ENCODE measurements at regions not wholly inside any gene's neighbourhood (a gene's known extent, or its start where the extent isn't known, plus 50 kb on each side); places are given as distances from the start of the nearest gene placed in this dataset.

DNA sequence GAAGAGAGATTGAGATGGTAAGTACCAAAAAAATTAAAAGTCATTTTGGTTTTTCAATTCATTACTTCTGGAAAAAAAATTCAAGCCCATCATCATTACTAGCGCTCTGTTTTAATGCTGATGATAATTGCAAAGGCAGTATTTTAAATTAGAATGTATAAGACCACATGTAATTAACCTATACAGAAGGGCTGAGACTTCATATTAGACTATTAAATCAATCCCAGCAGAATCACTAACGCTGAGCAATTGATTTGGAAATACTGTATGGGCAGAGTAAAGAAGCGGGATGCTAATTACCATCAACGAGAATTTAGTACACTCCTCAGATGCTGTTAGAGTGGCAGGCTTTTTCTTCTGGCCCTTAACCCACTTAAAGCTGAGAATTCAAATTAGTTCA is 165.0 kb downstream of the SLC4A3 start:
- DNase-seq (ENCODE audit: low read depth) = no peak
- Histone ChIP-seq H3K27me3 (ENCODE audit: control insufficient read depth, insufficient read depth, low read length) (no peaks in the 10 kb centered on the region), H3K4me3 (ENCODE audit: low read depth, low read length) (no peak overlapping the region), H3K36me3 (ENCODE audit: control insufficient read depth, insufficient read depth, low read length) (no peaks in the 10 kb centered on the region)
- TF ChIP-seq, protein P1, sequence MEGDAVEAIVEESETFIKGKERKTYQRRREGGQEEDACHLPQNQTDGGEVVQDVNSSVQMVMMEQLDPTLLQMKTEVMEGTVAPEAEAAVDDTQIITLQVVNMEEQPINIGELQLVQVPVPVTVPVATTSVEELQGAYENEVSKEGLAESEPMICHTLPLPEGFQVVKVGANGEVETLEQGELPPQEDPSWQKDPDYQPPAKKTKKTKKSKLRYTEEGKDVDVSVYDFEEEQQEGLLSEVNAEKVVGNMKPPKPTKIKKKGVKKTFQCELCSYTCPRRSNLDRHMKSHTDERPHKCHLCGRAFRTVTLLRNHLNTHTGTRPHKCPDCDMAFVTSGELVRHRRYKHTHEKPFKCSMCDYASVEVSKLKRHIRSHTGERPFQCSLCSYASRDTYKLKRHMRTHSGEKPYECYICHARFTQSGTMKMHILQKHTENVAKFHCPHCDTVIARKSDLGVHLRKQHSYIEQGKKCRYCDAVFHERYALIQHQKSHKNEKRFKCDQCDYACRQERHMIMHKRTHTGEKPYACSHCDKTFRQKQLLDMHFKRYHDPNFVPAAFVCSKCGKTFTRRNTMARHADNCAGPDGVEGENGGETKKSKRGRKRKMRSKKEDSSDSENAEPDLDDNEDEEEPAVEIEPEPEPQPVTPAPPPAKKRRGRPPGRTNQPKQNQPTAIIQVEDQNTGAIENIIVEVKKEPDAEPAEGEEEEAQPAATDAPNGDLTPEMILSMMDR (IDR thresholded peaks at IDR 0.05; ENCODE audit: insufficient read depth, low read length, poor library complexity, severe bottlenecking) = no peak

DNA sequence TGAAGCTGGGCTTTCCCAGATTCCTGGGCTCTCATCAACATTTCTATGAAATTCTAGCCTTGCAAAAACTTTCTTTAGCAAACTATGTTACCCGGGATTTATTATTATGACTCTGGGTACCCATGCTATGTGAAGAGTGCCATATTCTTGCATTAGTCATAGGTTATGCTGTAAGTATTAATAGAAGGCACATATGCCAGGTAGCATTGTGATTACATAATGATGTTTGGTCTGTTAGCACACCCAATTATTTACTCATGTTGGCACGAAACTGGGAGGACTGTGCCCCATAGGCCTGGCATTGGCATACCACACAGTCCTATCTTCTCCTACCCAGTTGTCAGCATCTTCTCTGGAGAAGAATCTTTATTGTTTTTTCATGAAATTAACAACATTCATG is 171.0 kb downstream of the SLC4A3 start:
- DNase-seq (ENCODE audit: low read depth) = no peak
- TF ChIP-seq, protein P1 (IDR thresholded peaks at IDR 0.05; ENCODE audit: insufficient read depth, low read length, poor library complexity, severe bottlenecking) = no peak
- H3K36me3 ChIP-seq (ENCODE audit: control insufficient read depth, insufficient read depth, low read length) = no peaks in the 10 kb centered on the region

DNA sequence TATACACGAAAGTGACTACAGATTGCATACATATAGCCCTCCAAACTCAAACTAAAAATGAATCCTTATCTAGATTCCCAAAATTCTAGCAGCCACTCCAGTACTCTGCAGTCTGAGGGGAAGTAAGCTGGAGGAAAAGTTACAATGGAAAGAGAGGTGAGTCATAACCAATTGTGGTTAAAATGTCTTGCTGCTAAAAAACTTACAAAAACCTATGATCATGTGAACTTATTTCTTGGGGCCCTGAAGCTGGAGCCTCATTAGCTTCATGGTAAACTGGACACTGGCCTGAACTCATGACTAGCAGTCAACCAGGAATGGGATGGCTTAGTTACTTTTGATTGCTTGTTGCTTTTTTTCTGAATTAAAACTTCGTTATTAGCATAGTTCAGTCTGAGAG is 175.9 kb downstream of the SLC4A3 start:
- DNase-seq (ENCODE audit: low read depth) = peak; percentile 10
- Histone ChIP-seq H3K27me3 (ENCODE audit: control insufficient read depth, insufficient read depth, low read length) (no peaks in the 10 kb centered on the region), H3K4me3 (ENCODE audit: low read depth, low read length) (no peak overlapping the region), H3K36me3 (ENCODE audit: control insufficient read depth, insufficient read depth, low read length) (no peaks in the 10 kb centered on the region)
- TF ChIP-seq, protein P1 (IDR thresholded peaks at IDR 0.05; ENCODE audit: insufficient read depth, low read length, poor library complexity, severe bottlenecking) = no peak

More for the DNA sequence above, 171.0 kb downstream of the SLC4A3 start:
- Histone ChIP-seq H3K4me3 (ENCODE audit: low read depth, low read length) (no peak overlapping the region), H3K27me3 (ENCODE audit: control insufficient read depth, insufficient read depth, low read length) (no peaks in the 10 kb centered on the region)

DNA sequence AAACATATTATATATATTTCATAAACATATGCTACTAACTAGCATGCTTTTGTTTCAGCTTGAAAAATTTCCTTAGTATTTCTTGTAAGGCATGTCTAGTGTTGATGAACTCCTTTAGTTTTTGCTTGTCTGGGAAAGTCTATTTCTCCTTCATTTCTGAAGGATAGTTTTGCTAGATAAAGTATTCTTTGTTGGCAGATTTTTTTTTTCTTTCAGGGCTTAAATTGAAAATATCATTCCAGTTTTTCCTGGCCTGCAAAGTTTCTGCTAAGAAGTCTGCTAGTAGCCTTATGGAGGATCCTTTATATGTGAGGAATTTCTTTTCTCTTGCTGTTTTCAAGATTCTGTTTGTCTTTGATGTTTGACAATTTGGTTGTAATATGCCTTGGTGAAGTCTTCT is 183.5 kb downstream of the SLC4A3 start:
- TF ChIP-seq, protein P1 (IDR thresholded peaks at IDR 0.05; ENCODE audit: insufficient read depth, low read length, poor library complexity, severe bottlenecking) = no peak
- H3K4me3 ChIP-seq (ENCODE audit: low read depth, low read length) = no peak overlapping the region
- H3K36me3 ChIP-seq (ENCODE audit: control insufficient read depth, insufficient read depth, low read length) = no peaks in the 10 kb centered on the region
- no peak for DNase-seq (ENCODE audit: low read depth)
- no peaks in the 10 kb centered on the region for H3K27me3 ChIP-seq (ENCODE audit: control insufficient read depth, insufficient read depth, low read length)

DNA sequence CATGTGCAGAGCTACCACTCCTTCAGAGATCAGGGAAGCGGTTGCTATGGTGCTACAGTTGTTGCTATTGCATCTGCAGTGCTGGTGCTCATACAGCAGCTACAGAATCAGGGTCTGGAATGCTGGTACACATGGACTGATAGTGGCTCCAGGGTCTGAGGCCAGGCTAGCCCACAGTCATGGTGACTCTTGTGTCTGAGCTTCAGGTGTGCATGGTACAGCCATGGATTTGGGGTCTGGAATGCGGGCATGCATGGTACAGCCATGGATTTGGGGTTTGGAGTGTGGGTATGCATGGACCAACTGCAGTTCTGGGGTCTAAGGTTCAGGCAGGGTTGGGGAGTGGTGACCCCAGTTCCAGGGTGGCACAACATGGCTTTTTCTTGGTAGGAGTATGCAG is 185.2 kb downstream of the SLC4A3 start:
- H3K27me3 ChIP-seq (ENCODE audit: control insufficient read depth, insufficient read depth, low read length) = no peaks in the 10 kb centered on the region
- TF ChIP-seq, protein P1 (IDR thresholded peaks at IDR 0.05; ENCODE audit: insufficient read depth, low read length, poor library complexity, severe bottlenecking) = no peak
- H3K36me3 ChIP-seq (ENCODE audit: control insufficient read depth, insufficient read depth, low read length) = no peaks in the 10 kb centered on the region
- no peak overlapping the region for H3K4me3 ChIP-seq (ENCODE audit: low read depth, low read length)
- DNase-seq (ENCODE audit: low read depth) = no peak

DNA sequence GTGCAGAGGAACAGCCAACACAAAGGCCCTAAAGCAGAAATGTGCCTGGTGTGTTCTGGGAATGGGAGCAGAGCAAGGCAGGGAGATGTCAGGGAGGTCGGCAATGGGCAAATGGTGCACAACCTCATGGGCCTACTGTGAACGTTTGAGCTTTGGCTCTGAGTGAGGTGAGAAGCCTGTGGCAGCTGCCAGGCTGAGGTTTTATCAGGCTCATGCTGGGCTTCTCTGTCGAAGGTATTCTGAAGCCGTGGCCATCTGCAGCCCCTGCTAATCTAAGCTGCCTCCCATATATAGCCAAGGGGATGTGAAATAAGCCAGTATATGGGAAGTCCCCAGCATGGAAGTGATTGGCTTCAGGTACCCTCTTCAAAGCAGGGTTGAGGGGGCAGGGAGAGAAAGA is 193.3 kb downstream of the SLC4A3 start:
- DNase-seq (ENCODE audit: low read depth) = no peak
- H3K36me3 ChIP-seq (ENCODE audit: control insufficient read depth, insufficient read depth, low read length) = no peaks in the 10 kb centered on the region
- H3K27me3 ChIP-seq (ENCODE audit: control insufficient read depth, insufficient read depth, low read length) = no peaks in the 10 kb centered on the region
- no peak overlapping the region for H3K4me3 ChIP-seq (ENCODE audit: low read depth, low read length)
- TF ChIP-seq, protein P1 (IDR thresholded peaks at IDR 0.05; ENCODE audit: insufficient read depth, low read length, poor library complexity, severe bottlenecking) = no peak

All from kidney epithelial cell (primary cell).